ENCODE measurements at regions not wholly inside any gene's neighbourhood (a gene's known extent, or its start where the extent isn't known, plus 50 kb on each side); places are given as distances from the start of the nearest gene placed in this dataset.

- H4K20me1 ChIP-seq (ENCODE audit: insufficient read depth, low read length), result no peaks in the 10 kb centered on the region
- H3K9me3 ChIP-seq (ENCODE audit: insufficient read depth, low read depth, low read length), result no peaks in the 10 kb centered on the region
- no peaks in the 10 kb centered on the region for H3K36me3 ChIP-seq (ENCODE audit: insufficient read depth, low read length)
- TF ChIP-seq CTCF (IDR thresholded peaks at IDR 0.05; ENCODE audit: insufficient read depth, low read depth, low read length) (no peak), EZH2 (IDR thresholded peaks at IDR 0.05; ENCODE audit: insufficient read depth, low read length) (no peak)
- no peaks in the 10 kb centered on the region for H3K79me2 ChIP-seq (ENCODE audit: insufficient read depth, low read length)
- H3K4me2 ChIP-seq (ENCODE audit: low read length), result no peak overlapping the region
- no peaks in the 10 kb centered on the region for H3K9me3 Mint-ChIP-seq (ENCODE audit: unreplicated experiment)
- no peaks in the 10 kb centered on the region for H3K4me1 Mint-ChIP-seq (ENCODE audit: low read depth, unreplicated experiment)
- H3K27ac ChIP-seq (ENCODE audit: low read depth, low read length), result no peak overlapping the region
- no peak overlapping the region for H3K27ac Mint-ChIP-seq (ENCODE audit: unreplicated experiment)
- no peaks in the 10 kb centered on the region for H3K27me3 ChIP-seq (ENCODE audit: insufficient read depth, low read length)
- no peaks in the 10 kb centered on the region for H3K4me1 ChIP-seq (ENCODE audit: insufficient read depth, low read length)
- FAIRE-seq, result no peak
- DNase-seq (ENCODE audit: low read depth), result no peak
- no peak overlapping the region for H2AFZ ChIP-seq (ENCODE audit: low read depth, low read length)
- H3K4me3 Mint-ChIP-seq (ENCODE audit: unreplicated experiment), result no peak overlapping the region
- no peak overlapping the region for H3K9ac ChIP-seq (ENCODE audit: low read length)
- no peaks in the 10 kb centered on the region for H3K27me3 Mint-ChIP-seq (ENCODE audit: low read depth, unreplicated experiment)
- H3K4me3 ChIP-seq (ENCODE audit: insufficient read depth, low read depth, low read length), result no peak overlapping the region
- H3K36me3 Mint-ChIP-seq (ENCODE audit: low read depth, unreplicated experiment), result no peaks in the 10 kb centered on the region
These were observed 428.0 kb downstream of the TMEM135 start for GRCh38 chr11:87465716-87466115.

GRCh38 chr11:87463486-87464102 is 425.9 kb downstream of the TMEM135 start:
- Histone ChIP-seq H3K36me3 (ENCODE audit: insufficient read depth, low read length) (no peaks in the 10 kb centered on the region), H3K4me2 (ENCODE audit: low read length) (no peak overlapping the region), H3K9ac (ENCODE audit: low read length) (no peak overlapping the region), H3K4me3 (ENCODE audit: insufficient read depth, low read depth, low read length) (no peak overlapping the region), H2AFZ (ENCODE audit: low read depth, low read length) (no peak overlapping the region), H3K27ac (ENCODE audit: low read depth, low read length) (no peak overlapping the region), H3K79me2 (ENCODE audit: insufficient read depth, low read length) (no peaks in the 10 kb centered on the region), H4K20me1 (ENCODE audit: insufficient read depth, low read length) (no peaks in the 10 kb centered on the region), H3K9me3 (ENCODE audit: insufficient read depth, low read depth, low read length) (no peaks in the 10 kb centered on the region), H3K27me3 (ENCODE audit: insufficient read depth, low read length) (no peaks in the 10 kb centered on the region), H3K4me1 (ENCODE audit: insufficient read depth, low read length) (no peaks in the 10 kb centered on the region)
- Mint-ChIP-seq H3K4me1 (ENCODE audit: low read depth, unreplicated experiment) (no peaks in the 10 kb centered on the region), H3K27ac (ENCODE audit: unreplicated experiment) (no peak overlapping the region), H3K4me3 (ENCODE audit: unreplicated experiment) (no peak overlapping the region), H3K9me3 (ENCODE audit: unreplicated experiment) (no peaks in the 10 kb centered on the region), H3K36me3 (ENCODE audit: low read depth, unreplicated experiment) (no peaks in the 10 kb centered on the region), H3K27me3 (ENCODE audit: low read depth, unreplicated experiment) (no peaks in the 10 kb centered on the region)
- FAIRE-seq (peak; percentile 37), DNase-seq (ENCODE audit: low read depth) (no peak)
- TF ChIP-seq EZH2 (IDR thresholded peaks at IDR 0.05; ENCODE audit: insufficient read depth, low read length), result no peak
- TF ChIP-seq CTCF (IDR thresholded peaks at IDR 0.05; ENCODE audit: insufficient read depth, low read depth, low read length), result peak; percentile 26

GRCh38 chr11:87462171-87462570 is 424.4 kb downstream of the TMEM135 start:
- Mint-ChIP-seq H3K27ac (ENCODE audit: unreplicated experiment) (no peak overlapping the region), H3K27me3 (ENCODE audit: low read depth, unreplicated experiment) (no peaks in the 10 kb centered on the region), H3K4me1 (ENCODE audit: low read depth, unreplicated experiment) (no peaks in the 10 kb centered on the region), H3K4me3 (ENCODE audit: unreplicated experiment) (no peak overlapping the region), H3K9me3 (ENCODE audit: unreplicated experiment) (no peaks in the 10 kb centered on the region), H3K36me3 (ENCODE audit: low read depth, unreplicated experiment) (no peaks in the 10 kb centered on the region)
- Histone ChIP-seq H3K9me3 (ENCODE audit: insufficient read depth, low read depth, low read length) (no peaks in the 10 kb centered on the region), H3K79me2 (ENCODE audit: insufficient read depth, low read length) (no peaks in the 10 kb centered on the region), H4K20me1 (ENCODE audit: insufficient read depth, low read length) (no peaks in the 10 kb centered on the region), H3K4me1 (ENCODE audit: insufficient read depth, low read length) (no peaks in the 10 kb centered on the region), H3K4me2 (ENCODE audit: low read length) (no peak overlapping the region), H3K27me3 (ENCODE audit: insufficient read depth, low read length) (no peaks in the 10 kb centered on the region), H2AFZ (ENCODE audit: low read depth, low read length) (no peak overlapping the region), H3K36me3 (ENCODE audit: insufficient read depth, low read length) (no peaks in the 10 kb centered on the region), H3K27ac (ENCODE audit: low read depth, low read length) (no peak overlapping the region), H3K9ac (ENCODE audit: low read length) (no peak overlapping the region), H3K4me3 (ENCODE audit: insufficient read depth, low read depth, low read length) (no peak overlapping the region)
- FAIRE-seq (no peak), DNase-seq (ENCODE audit: low read depth) (no peak)
- TF ChIP-seq CTCF (IDR thresholded peaks at IDR 0.05; ENCODE audit: insufficient read depth, low read depth, low read length) (no peak), EZH2 (IDR thresholded peaks at IDR 0.05; ENCODE audit: insufficient read depth, low read length) (no peak)
